SU-DHL-6 (cell line): ENCODE measurements at regions not wholly inside any gene's neighbourhood (a gene's known extent, or its start where the extent isn't known, plus 50 kb on each side); places are given as distances from the start of the nearest gene placed in this dataset.
"Not testable (repeated sequence)": the region's sequence is repeated elsewhere in the genome, so short reads cannot be mapped to it uniquely, and the experiment has no call there.

Experiments
- H2AFZ ChIP-seq: fragments of 200-600 bp; sonication (generic); 2 replicates; pipeline ENCODE4 v1.6.1; 2014; ENCODE audit warnings: low read depth, mild to moderate bottlenecking, moderate library complexity, mixed read lengths, antibody characterized with exemption, low read length; ENCODE audit not compliant: severe bottlenecking
- H3F3A ChIP-seq: fragments of 200-600 bp; shearing (Covaris generic); 2 replicates; pipeline ENCODE4 v1.6.0; 2016; ENCODE audit warnings: antibody characterized with exemption, mild to moderate bottlenecking; ENCODE audit not compliant: insufficient read depth
- H3K27ac ChIP-seq: fragments of 200-600 bp; sonication (generic); 2 replicates; pipeline ENCODE4 v1.5.1; 2016; ENCODE audit warnings: low read depth, mild to moderate bottlenecking, low read length, moderate library complexity, mixed read lengths
- H3K27me3 ChIP-seq: fragments of 200-600 bp; sonication (generic), shearing (Covaris generic); 2 replicates; pipeline ENCODE4 v1.6.0; 2014; ENCODE audit warnings: mild to moderate bottlenecking, low read length
- H3K36me3 ChIP-seq: fragments of 200-600 bp; sonication (generic); 2 replicates; pipeline ENCODE4 v1.6.1; 2014; ENCODE audit warnings: mild to moderate bottlenecking, low read length, mixed read lengths
- H3K4me2 ChIP-seq: fragments of 300-600, 200-600 bp; shearing (Covaris generic), sonication (generic); 2 replicates; pipeline ENCODE4 v1.6.0; 2014; ENCODE audit warnings: low read length, low read depth, mild to moderate bottlenecking; ENCODE audit not compliant: poor library complexity, severe bottlenecking
- H3K4me3 ChIP-seq: fragments of 200-600 bp; sonication (generic); 2 replicates; pipeline ENCODE4 v1.5.1; 2014; ENCODE audit warnings: antibody characterized with exemption, low read length, mild to moderate bottlenecking, mixed read lengths; ENCODE audit not compliant: insufficient read depth, poor library complexity, severe bottlenecking
- H3K79me2 ChIP-seq: fragments of 200-600 bp; sonication (generic); 2 replicates; pipeline ENCODE4 v1.6.1; 2014; ENCODE audit warnings: mild to moderate bottlenecking, low read length, moderate library complexity; ENCODE audit not compliant: insufficient read depth
- H3K9ac ChIP-seq: fragments of 200-600 bp; sonication (generic); 2 replicates; pipeline ENCODE4 v1.7.0; 2014; ENCODE audit warnings: mild to moderate bottlenecking, low read length
- H3K9me2 ChIP-seq: fragments of 200-600 bp; sonication (generic); replicated peaks from 2 replicates; pipeline ENCODE4 v1.6.1; 2014; ENCODE audit warnings: low read length; ENCODE audit not compliant: insufficient read depth
- H3K9me3 ChIP-seq: fragments of 200-600 bp; sonication (generic); 2 replicates; pipeline ENCODE4 v1.6.1; 2014; ENCODE audit warnings: low read length, mixed read lengths; ENCODE audit not compliant: insufficient read depth
- H4K20me1 ChIP-seq: fragments of 200-600 bp; sonication (generic); 2 replicates; pipeline ENCODE4 v1.6.1; 2014; ENCODE audit warnings: low read depth, mild to moderate bottlenecking, antibody characterized with exemption, low read length, moderate library complexity, mixed read lengths
- EZH2phosphoT487 ChIP-seq: fragments of 200-600 bp; sonication (generic), shearing (Covaris generic); conservative IDR thresholded peaks from 2 replicates; pipeline ENCODE4 v1.6.1; 2018; ENCODE audit warnings: mild to moderate bottlenecking, antibody characterized with exemption, low read length, moderate library complexity, mixed read lengths
- TF ChIP-seq, protein P1 (sequence below): fragments of 200-600 bp; sonication (generic); IDR thresholded peaks from one replicate; pipeline ENCODE4 v1.5.1; 2017; ENCODE audit warnings: antibody characterized with exemption, mild to moderate bottlenecking, low read length, moderate library complexity; ENCODE audit not compliant: insufficient read depth, poor library complexity, severe bottlenecking

DNA sequence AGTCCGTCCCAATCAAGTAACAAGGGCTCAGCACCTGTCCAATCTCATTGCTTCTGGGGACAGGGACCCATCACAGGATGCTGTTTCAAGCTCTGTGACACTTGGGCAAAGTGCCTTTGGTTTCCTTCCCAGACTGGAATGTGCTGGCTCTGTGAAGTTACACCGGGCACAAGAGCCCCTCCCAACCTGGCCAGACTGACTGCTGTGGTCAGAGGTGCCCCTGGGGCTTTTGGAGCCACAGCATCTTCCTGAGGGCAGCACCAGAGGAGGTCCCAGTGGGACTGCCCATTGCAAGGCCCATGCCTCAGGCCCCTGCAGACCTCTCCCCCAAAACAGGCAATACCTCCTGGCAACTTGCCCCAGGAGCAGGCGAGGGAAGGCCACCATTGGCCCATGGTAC is 155.2 kb upstream of the GRK3 start:
- H3K9ac ChIP-seq = no peak overlapping the region
- no peaks in the 10 kb centered on the region for H3K9me2 ChIP-seq
- H4K20me1 ChIP-seq = no peaks in the 10 kb centered on the region
- H3K79me2 ChIP-seq = no peaks in the 10 kb centered on the region
- no peak overlapping the region for H3K4me3 ChIP-seq
- H3K9me3 ChIP-seq = peaks cover 7% of the 10 kb centered on the region; the same call in 1 of the 2 replicates
- H3K4me2 ChIP-seq = no peak overlapping the region
- no peak for TF ChIP-seq EZH2phosphoT487
- H3K36me3 ChIP-seq = no peaks in the 10 kb centered on the region
- no peak overlapping the region for H2AFZ ChIP-seq
- H3F3A ChIP-seq = no peaks in the 10 kb centered on the region
- no peak overlapping the region for H3K27ac ChIP-seq
- H3K27me3 ChIP-seq = no peaks in the 10 kb centered on the region

DNA sequence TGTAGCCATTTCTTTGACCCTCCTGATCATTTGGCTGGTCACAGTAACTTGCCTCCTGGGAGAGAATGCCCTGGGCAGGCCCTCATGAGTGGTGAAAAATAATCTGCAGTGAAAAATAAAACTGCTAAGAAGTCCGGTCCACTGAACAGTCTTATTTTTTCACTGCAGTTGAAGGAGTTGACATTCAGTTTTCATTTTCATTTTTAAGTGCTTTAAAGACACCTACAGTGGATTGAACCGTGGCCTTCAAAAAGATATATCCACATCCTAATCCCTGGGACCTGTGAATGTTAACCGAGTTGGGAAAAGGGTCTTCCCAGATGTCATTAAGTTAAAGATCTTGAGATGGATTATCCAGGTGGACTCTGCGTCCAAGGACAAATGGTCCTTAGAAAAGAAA is 153.6 kb upstream of the GRK3 start:
- H3F3A ChIP-seq = no peaks in the 10 kb centered on the region
- H4K20me1 ChIP-seq = no peaks in the 10 kb centered on the region
- H3K9ac ChIP-seq = no peak overlapping the region
- no peak overlapping the region for H3K4me3 ChIP-seq
- H3K9me3 ChIP-seq = peaks cover 7% of the 10 kb centered on the region; the same call in 1 of the 2 replicates
- no peak overlapping the region for H2AFZ ChIP-seq
- H3K27me3 ChIP-seq = no peaks in the 10 kb centered on the region
- H3K27ac ChIP-seq = no peak overlapping the region
- H3K4me2 ChIP-seq = no peak overlapping the region
- TF ChIP-seq, protein P1, sequence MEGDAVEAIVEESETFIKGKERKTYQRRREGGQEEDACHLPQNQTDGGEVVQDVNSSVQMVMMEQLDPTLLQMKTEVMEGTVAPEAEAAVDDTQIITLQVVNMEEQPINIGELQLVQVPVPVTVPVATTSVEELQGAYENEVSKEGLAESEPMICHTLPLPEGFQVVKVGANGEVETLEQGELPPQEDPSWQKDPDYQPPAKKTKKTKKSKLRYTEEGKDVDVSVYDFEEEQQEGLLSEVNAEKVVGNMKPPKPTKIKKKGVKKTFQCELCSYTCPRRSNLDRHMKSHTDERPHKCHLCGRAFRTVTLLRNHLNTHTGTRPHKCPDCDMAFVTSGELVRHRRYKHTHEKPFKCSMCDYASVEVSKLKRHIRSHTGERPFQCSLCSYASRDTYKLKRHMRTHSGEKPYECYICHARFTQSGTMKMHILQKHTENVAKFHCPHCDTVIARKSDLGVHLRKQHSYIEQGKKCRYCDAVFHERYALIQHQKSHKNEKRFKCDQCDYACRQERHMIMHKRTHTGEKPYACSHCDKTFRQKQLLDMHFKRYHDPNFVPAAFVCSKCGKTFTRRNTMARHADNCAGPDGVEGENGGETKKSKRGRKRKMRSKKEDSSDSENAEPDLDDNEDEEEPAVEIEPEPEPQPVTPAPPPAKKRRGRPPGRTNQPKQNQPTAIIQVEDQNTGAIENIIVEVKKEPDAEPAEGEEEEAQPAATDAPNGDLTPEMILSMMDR = no peak
- no peak for TF ChIP-seq EZH2phosphoT487
- H3K36me3 ChIP-seq = no peaks in the 10 kb centered on the region
- no peaks in the 10 kb centered on the region for H3K79me2 ChIP-seq
- no peaks in the 10 kb centered on the region for H3K9me2 ChIP-seq

DNA sequence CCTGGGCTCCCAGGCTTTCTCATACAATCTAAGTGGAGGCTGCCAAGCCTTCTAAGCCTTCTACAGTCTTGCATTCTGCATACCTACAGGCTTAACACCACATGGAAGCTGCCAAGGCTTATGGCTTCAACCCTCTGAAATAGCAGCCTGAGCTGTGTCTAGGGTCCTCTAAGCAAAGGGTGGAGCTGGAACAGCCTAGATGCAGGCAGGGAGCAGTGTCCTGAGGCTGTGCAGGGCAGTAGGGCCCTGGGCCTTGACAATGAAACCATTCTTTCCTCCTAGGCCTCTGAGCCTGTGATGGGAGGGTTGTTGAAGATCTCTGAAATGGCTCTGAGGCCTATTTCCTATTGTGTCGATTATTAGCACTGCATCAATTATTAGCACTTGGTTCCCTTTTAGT is 150.9 kb upstream of the GRK3 start:
- H3K9me2 ChIP-seq = no peaks in the 10 kb centered on the region
- H3K27ac ChIP-seq = no peak overlapping the region
- no peaks in the 10 kb centered on the region for H3K27me3 ChIP-seq
- H3F3A ChIP-seq = no peaks in the 10 kb centered on the region
- H3K4me3 ChIP-seq = no peak overlapping the region
- no peak overlapping the region for H2AFZ ChIP-seq
- H3K4me2 ChIP-seq = no peak overlapping the region
- no peaks in the 10 kb centered on the region for H3K79me2 ChIP-seq
- H3K9me3 ChIP-seq = peaks cover 7% of the 10 kb centered on the region; the same call in 1 of the 2 replicates
- H3K36me3 ChIP-seq = no peaks in the 10 kb centered on the region
- no peak overlapping the region for H3K9ac ChIP-seq
- no peaks in the 10 kb centered on the region for H4K20me1 ChIP-seq
- TF ChIP-seq EZH2phosphoT487 = no peak
- TF ChIP-seq, protein P1 = no peak

DNA sequence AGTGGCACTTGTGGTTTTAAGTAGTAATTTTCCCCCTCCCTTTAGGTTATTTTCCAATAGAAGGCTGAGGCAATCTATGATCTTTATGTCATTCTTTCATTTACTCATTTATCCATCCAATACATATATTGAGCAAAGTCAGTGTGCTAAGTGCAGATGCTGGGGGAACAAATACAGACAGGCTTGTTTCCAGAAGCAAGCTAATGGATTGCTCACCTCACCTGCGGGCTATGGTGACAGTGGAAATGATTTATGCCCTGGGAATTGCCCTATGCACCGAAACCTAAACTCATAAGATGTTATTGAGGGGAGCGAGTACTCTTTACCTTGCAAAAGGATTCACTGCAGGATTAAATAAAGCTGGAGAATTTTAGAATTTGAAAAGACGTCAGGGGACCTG is 148.7 kb upstream of the GRK3 start:
- not testable (repeated sequence) for H3K9ac ChIP-seq, H3K27ac ChIP-seq, H2AFZ ChIP-seq, H3K36me3 ChIP-seq, H3K9me3 ChIP-seq, H4K20me1 ChIP-seq, H3K4me3 ChIP-seq, H3K9me2 ChIP-seq, H3K27me3 ChIP-seq, H3K4me2 ChIP-seq, H3F3A ChIP-seq, H3K79me2 ChIP-seq

DNA sequence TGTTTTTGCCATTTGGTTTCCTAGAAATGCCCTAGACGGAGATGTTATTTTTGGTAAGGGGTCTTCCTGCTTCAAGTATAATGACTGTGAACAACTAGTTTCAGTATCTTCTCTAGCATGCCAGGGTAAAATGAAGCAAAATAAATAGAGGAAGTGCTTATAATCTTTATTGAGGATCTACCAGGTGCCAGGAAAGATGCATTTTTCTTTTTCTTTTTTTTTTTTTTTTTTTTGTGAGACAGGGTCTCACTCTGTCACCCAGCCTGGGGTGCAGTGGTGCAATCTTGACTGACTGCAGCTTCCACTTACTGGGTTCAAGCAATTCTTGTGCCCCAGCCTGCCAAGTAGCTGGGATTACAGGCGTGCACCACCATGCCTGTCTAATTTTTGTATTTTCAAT is 146.6 kb upstream of the GRK3 start:
- H3K9me3 ChIP-seq, H3K4me3 ChIP-seq, H3K9ac ChIP-seq, H4K20me1 ChIP-seq, H3K4me2 ChIP-seq, H3K79me2 ChIP-seq, H3K27ac ChIP-seq, H2AFZ ChIP-seq, H3K36me3 ChIP-seq, H3K27me3 ChIP-seq, H3F3A ChIP-seq, H3K9me2 ChIP-seq: not testable (repeated sequence)
